ENCODE measurements at regions not wholly inside any gene's neighbourhood (a gene's known extent, or its start where the extent isn't known, plus 50 kb on each side); places are given as distances from the start of the nearest gene placed in this dataset.

DNA sequence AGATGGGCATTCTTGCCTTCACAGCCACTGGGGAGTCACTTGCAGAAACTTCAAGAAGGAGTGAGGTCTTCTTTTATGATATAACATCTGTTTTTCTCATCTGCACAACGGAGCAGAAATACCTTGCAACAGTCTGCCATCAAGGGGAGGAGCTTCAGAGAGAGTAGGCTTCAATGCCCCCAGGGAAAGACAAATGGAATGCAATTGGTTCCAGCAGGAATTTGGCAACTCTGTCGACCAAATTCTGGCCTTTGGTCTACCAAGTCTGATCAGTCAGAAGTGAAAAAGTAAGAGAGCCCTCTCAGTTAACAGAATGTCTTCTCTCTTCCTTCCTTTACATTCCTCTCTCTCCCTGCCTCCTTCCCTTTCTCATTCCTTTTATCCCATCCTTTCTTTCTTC lies 229.3 kb downstream of the IDS start:
- Histone ChIP-seq H3K27me3 (ENCODE audit: control insufficient read depth, insufficient read depth, low read length) (no peaks in the 10 kb centered on the region), H3K36me3 (ENCODE audit: control insufficient read depth, insufficient read depth, low read length) (no peaks in the 10 kb centered on the region), H3K4me3 (ENCODE audit: low read depth, low read length) (no peak overlapping the region)
- DNase-seq (ENCODE audit: low read depth), result no peak
- TF ChIP-seq, protein P1, sequence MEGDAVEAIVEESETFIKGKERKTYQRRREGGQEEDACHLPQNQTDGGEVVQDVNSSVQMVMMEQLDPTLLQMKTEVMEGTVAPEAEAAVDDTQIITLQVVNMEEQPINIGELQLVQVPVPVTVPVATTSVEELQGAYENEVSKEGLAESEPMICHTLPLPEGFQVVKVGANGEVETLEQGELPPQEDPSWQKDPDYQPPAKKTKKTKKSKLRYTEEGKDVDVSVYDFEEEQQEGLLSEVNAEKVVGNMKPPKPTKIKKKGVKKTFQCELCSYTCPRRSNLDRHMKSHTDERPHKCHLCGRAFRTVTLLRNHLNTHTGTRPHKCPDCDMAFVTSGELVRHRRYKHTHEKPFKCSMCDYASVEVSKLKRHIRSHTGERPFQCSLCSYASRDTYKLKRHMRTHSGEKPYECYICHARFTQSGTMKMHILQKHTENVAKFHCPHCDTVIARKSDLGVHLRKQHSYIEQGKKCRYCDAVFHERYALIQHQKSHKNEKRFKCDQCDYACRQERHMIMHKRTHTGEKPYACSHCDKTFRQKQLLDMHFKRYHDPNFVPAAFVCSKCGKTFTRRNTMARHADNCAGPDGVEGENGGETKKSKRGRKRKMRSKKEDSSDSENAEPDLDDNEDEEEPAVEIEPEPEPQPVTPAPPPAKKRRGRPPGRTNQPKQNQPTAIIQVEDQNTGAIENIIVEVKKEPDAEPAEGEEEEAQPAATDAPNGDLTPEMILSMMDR (IDR thresholded peaks at IDR 0.05; ENCODE audit: insufficient read depth, low read length, poor library complexity, severe bottlenecking), result no peak

DNA sequence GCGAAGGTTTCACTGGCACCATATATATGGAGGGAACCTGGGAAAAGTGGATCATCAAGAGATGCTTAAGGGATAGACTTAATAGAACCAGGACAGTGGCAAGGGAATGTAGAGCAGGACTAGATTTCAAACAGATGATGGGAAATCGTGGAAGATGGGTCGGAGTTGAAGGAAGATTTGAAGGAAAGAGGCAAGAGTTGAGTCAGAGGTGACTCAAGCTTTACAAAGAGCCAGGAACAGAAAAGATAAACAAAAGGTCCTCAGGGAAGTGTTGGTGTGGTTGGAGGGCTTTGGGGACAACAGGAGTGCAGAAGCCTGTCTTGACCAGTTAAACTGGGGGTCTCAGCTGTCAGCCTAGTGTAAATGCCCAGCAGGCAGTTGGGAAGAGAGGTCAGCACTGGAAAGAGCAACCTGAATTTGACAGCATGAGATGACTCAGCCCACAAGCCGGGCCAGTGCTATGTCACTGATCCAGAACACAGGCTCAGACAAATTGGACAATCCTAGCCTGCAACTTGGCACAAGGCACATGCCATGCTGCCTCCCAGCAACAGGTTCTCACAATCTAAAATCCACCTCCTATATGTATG lies 230.5 kb downstream of the IDS start:
- Histone ChIP-seq H3K27me3 (ENCODE audit: control insufficient read depth, insufficient read depth, low read length) (no peaks in the 10 kb centered on the region), H3K4me3 (ENCODE audit: low read depth, low read length) (no peak overlapping the region), H3K36me3 (ENCODE audit: control insufficient read depth, insufficient read depth, low read length) (no peaks in the 10 kb centered on the region)
- DNase-seq (ENCODE audit: low read depth), result no peak
- TF ChIP-seq, protein P1 (IDR thresholded peaks at IDR 0.05; ENCODE audit: insufficient read depth, low read length, poor library complexity, severe bottlenecking), result no peak

DNA sequence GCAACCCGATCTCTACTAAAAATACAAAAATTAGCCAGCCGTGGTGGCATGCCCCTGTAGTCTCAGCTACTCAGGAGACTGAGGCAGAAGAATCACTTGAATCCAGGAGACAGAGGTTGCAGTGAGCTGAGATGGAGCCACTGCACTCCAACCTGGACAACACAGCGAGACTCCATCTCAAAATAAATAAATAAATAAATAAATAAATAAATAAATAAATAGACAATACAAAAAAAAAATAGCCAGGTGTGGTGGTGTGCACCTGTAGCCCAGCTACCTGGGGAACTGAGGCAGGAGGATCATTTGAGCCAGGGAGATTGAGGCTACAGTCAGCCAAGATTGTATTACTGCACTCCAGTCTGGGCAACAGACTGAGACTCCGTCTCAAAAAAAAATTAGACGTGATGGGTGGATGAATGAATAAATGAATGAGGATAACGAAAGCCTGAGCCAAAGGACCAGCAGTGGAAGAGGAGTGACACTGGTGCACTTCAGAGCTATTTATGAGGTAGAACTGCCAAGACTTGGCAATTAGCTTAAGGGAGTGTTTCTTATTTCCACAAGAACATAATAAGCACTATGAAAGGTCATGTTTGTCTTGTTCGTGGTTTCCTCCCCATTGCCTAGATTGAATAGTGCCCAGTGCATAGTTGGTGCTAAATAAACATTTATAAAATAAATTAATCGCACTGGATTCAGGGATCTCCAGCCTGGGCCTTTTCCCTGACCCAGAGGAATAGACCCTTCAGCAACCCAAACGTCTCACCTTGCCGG lies 232.2 kb downstream of the IDS start:
- H3K4me3 ChIP-seq (ENCODE audit: low read depth, low read length), result no peak overlapping the region
- H3K36me3 ChIP-seq (ENCODE audit: control insufficient read depth, insufficient read depth, low read length), result no peaks in the 10 kb centered on the region
- TF ChIP-seq, protein P1 (IDR thresholded peaks at IDR 0.05; ENCODE audit: insufficient read depth, low read length, poor library complexity, severe bottlenecking), result no peak
- H3K27me3 ChIP-seq (ENCODE audit: control insufficient read depth, insufficient read depth, low read length), result no peaks in the 10 kb centered on the region
- no peak for DNase-seq (ENCODE audit: low read depth)

DNA sequence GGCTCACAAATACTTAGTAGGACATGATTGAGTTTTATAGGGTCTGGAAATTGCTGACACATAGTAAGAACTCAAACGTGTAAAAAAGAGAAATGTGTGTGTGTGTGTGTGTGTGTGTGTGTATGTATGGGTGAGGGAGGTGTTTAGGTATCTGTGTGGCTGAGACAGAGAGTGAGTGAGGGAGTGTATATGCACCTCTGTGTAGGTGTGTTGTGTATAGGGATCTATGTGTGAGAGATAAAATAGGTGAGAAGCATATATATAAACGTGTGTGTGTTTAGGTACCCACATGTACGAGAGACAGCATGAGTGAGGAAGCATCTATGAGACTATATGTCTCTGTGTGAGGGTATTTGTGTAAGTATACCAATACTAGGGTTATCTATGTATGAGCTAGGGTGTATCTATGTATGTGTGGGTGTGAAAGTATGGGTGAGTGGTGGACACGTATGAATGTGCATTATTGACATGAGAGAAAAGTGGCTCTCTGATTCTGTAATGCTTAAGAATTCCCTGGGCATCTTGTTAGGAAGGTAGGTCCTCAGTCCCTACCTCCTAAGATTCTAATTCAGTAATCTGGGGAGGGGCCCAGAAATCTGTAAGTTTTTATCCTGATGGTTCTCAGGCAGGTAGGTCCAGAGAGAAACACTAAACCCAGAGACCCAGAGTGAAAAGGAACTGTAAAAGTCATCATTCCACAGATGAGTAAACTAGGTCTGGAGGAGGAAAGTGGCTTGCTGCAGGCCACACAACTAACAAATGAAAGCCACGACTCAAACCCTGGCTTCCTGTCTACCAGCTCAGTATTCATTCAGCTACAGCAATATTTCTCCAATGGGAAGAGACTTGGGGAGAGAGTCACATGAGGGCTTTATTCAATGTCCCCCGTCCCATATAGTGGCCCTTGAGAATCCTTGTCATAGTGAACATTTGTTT lies 237.0 kb downstream of the IDS start:
- no peaks in the 10 kb centered on the region for H3K27me3 ChIP-seq (ENCODE audit: control insufficient read depth, insufficient read depth, low read length)
- H3K4me3 ChIP-seq (ENCODE audit: low read depth, low read length), result no peak overlapping the region
- TF ChIP-seq, protein P1 (IDR thresholded peaks at IDR 0.05; ENCODE audit: insufficient read depth, low read length, poor library complexity, severe bottlenecking), result no peak
- H3K36me3 ChIP-seq (ENCODE audit: control insufficient read depth, insufficient read depth, low read length), result no peaks in the 10 kb centered on the region
- no peak for DNase-seq (ENCODE audit: low read depth)

DNA sequence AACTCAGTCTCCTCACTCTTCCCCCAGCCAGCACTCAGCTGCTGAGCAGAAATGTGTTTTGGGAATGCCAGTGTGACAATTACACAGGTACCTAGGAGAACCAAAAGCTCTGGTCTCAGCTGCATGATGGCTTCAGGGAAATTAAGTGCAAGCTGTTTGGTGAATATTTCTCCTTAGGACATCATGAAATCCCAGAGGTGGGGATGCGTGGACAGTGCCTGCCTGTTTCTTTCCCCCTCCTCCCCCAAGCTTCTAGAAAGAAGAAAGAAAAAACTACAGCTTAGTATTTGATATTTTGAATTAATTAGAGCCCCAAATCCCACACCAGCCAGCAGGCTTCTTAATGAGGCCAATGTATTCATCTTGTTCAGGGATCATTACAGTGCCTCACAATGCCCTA lies 243.0 kb downstream of the IDS start:
- TF ChIP-seq, protein P1 (IDR thresholded peaks at IDR 0.05; ENCODE audit: insufficient read depth, low read length, poor library complexity, severe bottlenecking), result no peak
- Histone ChIP-seq H3K27me3 (ENCODE audit: control insufficient read depth, insufficient read depth, low read length) (no peaks in the 10 kb centered on the region), H3K36me3 (ENCODE audit: control insufficient read depth, insufficient read depth, low read length) (no peaks in the 10 kb centered on the region), H3K4me3 (ENCODE audit: low read depth, low read length) (no peak overlapping the region)
- no peak for DNase-seq (ENCODE audit: low read depth)

Data from kidney epithelial cell (primary cell).